ENCODE measurements at regions not wholly inside any gene's neighbourhood (a gene's known extent, or its start where the extent isn't known, plus 50 kb on each side); places are given as distances from the start of the nearest gene placed in this dataset.
A peak's percentile ranks its signal among the peaks of the same experiment; 100 is the strongest.
"Not testable (repeated sequence)": the region's sequence is repeated elsewhere in the genome, so short reads cannot be mapped to it uniquely, and the experiment has no call there.

GRCh38 chr13:74278901-74279300 is 144.7 kb upstream of the KLF12 start:
- no peaks in the 10 kb centered on the region for H3K27me3 ChIP-seq (ENCODE audit: control insufficient read depth in 3 of 3, insufficient read depth in 3 of 3, low read length in 3 of 3)
- H3K9me3 ChIP-seq (ENCODE audit: control insufficient read depth in 2 of 2, insufficient read depth in 1 of 2, low read depth in 1 of 2, low read length in 1 of 2): no peaks in the 10 kb centered on the region
- no peaks in the 10 kb centered on the region for H3K36me3 ChIP-seq (ENCODE audit: control insufficient read depth in 3 of 3, insufficient read depth in 2 of 3, low read depth in 1 of 3, low read length in 3 of 3)
- FAIRE-seq (no peak), DNase-seq (no peak)
- WGBS, 3 donors: 87 to 97% (median 95%) methylated on average over 2 of the region's 2 CpGs
- H3K4me3 ChIP-seq (ENCODE audit: low read depth in 1 of 3, low read length in 3 of 3): no peak overlapping the region
- H3K27ac ChIP-seq (ENCODE audit: low read depth in 1 of 3, low read length in 2 of 3): no peak overlapping the region
- H3K4me1 ChIP-seq (ENCODE audit: control insufficient read depth in 3 of 3, insufficient read depth in 2 of 3, low read depth in 1 of 3, low read length in 2 of 3): no peaks in the 10 kb centered on the region

GRCh38 chr13:74274916-74275315 is 140.7 kb upstream of the KLF12 start:
- DNase-seq (no peak), FAIRE-seq (no peak)
- 76 to 93% (median 92%) methylated on average over 2 of the region's 2 CpGs for WGBS, 3 donors
- no peaks in the 10 kb centered on the region for H3K27me3 ChIP-seq (ENCODE audit: control insufficient read depth in 3 of 3, insufficient read depth in 3 of 3, low read length in 3 of 3)
- no peaks in the 10 kb centered on the region for H3K36me3 ChIP-seq (ENCODE audit: control insufficient read depth in 3 of 3, insufficient read depth in 2 of 3, low read depth in 1 of 3, low read length in 3 of 3)
- H3K9me3 ChIP-seq (ENCODE audit: control insufficient read depth in 2 of 2, insufficient read depth in 1 of 2, low read depth in 1 of 2, low read length in 1 of 2): peaks cover 0 to 10% of the 10 kb centered on the region in 2 donors
- H3K4me1 ChIP-seq (ENCODE audit: control insufficient read depth in 3 of 3, insufficient read depth in 2 of 3, low read depth in 1 of 3, low read length in 2 of 3): no peaks in the 10 kb centered on the region
- no peak overlapping the region for H3K27ac ChIP-seq (ENCODE audit: low read depth in 1 of 3, low read length in 2 of 3)
- no peak overlapping the region for H3K4me3 ChIP-seq (ENCODE audit: low read depth in 1 of 3, low read length in 3 of 3)

GRCh38 chr13:74273581-74273980 is 139.4 kb upstream of the KLF12 start:
- DNase-seq (no peak), FAIRE-seq (no peak)
- Histone ChIP-seq H3K9me3 (ENCODE audit: control insufficient read depth in 2 of 2, insufficient read depth in 1 of 2, low read depth in 1 of 2, low read length in 1 of 2) (peaks cover 0 to 10% of the 10 kb centered on the region in 2 donors), H3K4me3 (ENCODE audit: low read depth in 1 of 3, low read length in 3 of 3) (no peak overlapping the region), H3K27me3 (ENCODE audit: control insufficient read depth in 3 of 3, insufficient read depth in 3 of 3, low read length in 3 of 3) (no peaks in the 10 kb centered on the region), H3K27ac (ENCODE audit: low read depth in 1 of 3, low read length in 2 of 3) (no peak overlapping the region), H3K4me1 (ENCODE audit: control insufficient read depth in 3 of 3, insufficient read depth in 2 of 3, low read depth in 1 of 3, low read length in 2 of 3) (no peaks in the 10 kb centered on the region), H3K36me3 (ENCODE audit: control insufficient read depth in 3 of 3, insufficient read depth in 2 of 3, low read depth in 1 of 3, low read length in 3 of 3) (no peaks in the 10 kb centered on the region)
- WGBS, 3 donors: 77 to 95% (median 90%) methylated on average over 1 of the region's 1 CpG

- WGBS, 3 donors: 46 to 70% (median 63%) methylated on average over 1 of the region's 1 CpG
- H3K27me3 ChIP-seq (ENCODE audit: control insufficient read depth in 3 of 3, insufficient read depth in 3 of 3, low read length in 3 of 3): no peaks in the 10 kb centered on the region
- FAIRE-seq: no peak
Measured at GRCh38 chr13:74272826-74273225, 138.6 kb upstream of the KLF12 start.

GRCh38 chr13:74270018-74270417 is 135.8 kb upstream of the KLF12 start:
- H3K4me1 ChIP-seq (ENCODE audit: control insufficient read depth in 3 of 3, insufficient read depth in 2 of 3, low read depth in 1 of 3, low read length in 2 of 3): no peaks in the 10 kb centered on the region
- no peaks in the 10 kb centered on the region for H3K27me3 ChIP-seq (ENCODE audit: control insufficient read depth in 3 of 3, insufficient read depth in 3 of 3, low read length in 3 of 3)
- H3K4me3 ChIP-seq (ENCODE audit: low read depth in 1 of 3, low read length in 3 of 3): no peak overlapping the region
- DNase-seq (peak in 1 of 2 donors; percentile 15), FAIRE-seq (no peak)
- H3K36me3 ChIP-seq (ENCODE audit: control insufficient read depth in 3 of 3, insufficient read depth in 2 of 3, low read depth in 1 of 3, low read length in 3 of 3): no peaks in the 10 kb centered on the region
- no peak overlapping the region for H3K27ac ChIP-seq (ENCODE audit: low read depth in 1 of 3, low read length in 2 of 3)
- peaks cover 0 to 18% of the 10 kb centered on the region in 2 donors for H3K9me3 ChIP-seq (ENCODE audit: control insufficient read depth in 2 of 2, insufficient read depth in 1 of 2, low read depth in 1 of 2, low read length in 1 of 2)
- 0 to 34% (median 18%) methylated on average over 1 of the region's 1 CpG for WGBS, 3 donors

More at GRCh38 chr13:74272826-74273225, 138.6 kb upstream of the KLF12 start:
- H3K9me3 ChIP-seq (ENCODE audit: control insufficient read depth in 2 of 2, insufficient read depth in 1 of 2, low read depth in 1 of 2, low read length in 1 of 2): peaks cover 0 to 10% of the 10 kb centered on the region in 2 donors
- no peak overlapping the region for H3K4me3 ChIP-seq (ENCODE audit: low read depth in 1 of 3, low read length in 3 of 3)
- DNase-seq: no peak
- no peaks in the 10 kb centered on the region for H3K4me1 ChIP-seq (ENCODE audit: control insufficient read depth in 3 of 3, insufficient read depth in 2 of 3, low read depth in 1 of 3, low read length in 2 of 3)
- no peak overlapping the region for H3K27ac ChIP-seq (ENCODE audit: low read depth in 1 of 3, low read length in 2 of 3)
- H3K36me3 ChIP-seq (ENCODE audit: control insufficient read depth in 3 of 3, insufficient read depth in 2 of 3, low read depth in 1 of 3, low read length in 3 of 3): no peaks in the 10 kb centered on the region

GRCh38 chr13:74266861-74267260 is 132.7 kb upstream of the KLF12 start:
- WGBS, 3 donors: 80 to 91% (median 81%) methylated on average over 1 of the region's 1 CpG

GRCh38 chr13:74266309-74266708 is 132.1 kb upstream of the KLF12 start:
- Histone ChIP-seq H3K27me3 (ENCODE audit: control insufficient read depth in 3 of 3, insufficient read depth in 3 of 3, low read length in 3 of 3) (no peaks in the 10 kb centered on the region), H3K27ac (ENCODE audit: low read depth in 1 of 3, low read length in 2 of 3) (no peak overlapping the region), H3K36me3 (ENCODE audit: control insufficient read depth in 3 of 3, insufficient read depth in 2 of 3, low read depth in 1 of 3, low read length in 3 of 3) (no peaks in the 10 kb centered on the region), H3K4me3 (ENCODE audit: low read depth in 1 of 3, low read length in 3 of 3) (no peak overlapping the region), H3K9me3 (ENCODE audit: control insufficient read depth in 2 of 2, insufficient read depth in 1 of 2, low read depth in 1 of 2, low read length in 1 of 2) (peaks cover 0 to 17% of the 10 kb centered on the region in 2 donors), H3K4me1 (ENCODE audit: control insufficient read depth in 3 of 3, insufficient read depth in 2 of 3, low read depth in 1 of 3, low read length in 2 of 3) (no peaks in the 10 kb centered on the region)
- no peak for FAIRE-seq
- DNase-seq: no peak
- 65 to 77% (median 73%) methylated on average over 3 of the region's 3 CpGs for WGBS, 3 donors

More at GRCh38 chr13:74266861-74267260, 132.7 kb upstream of the KLF12 start:
- no peaks in the 10 kb centered on the region for H3K4me1 ChIP-seq (ENCODE audit: control insufficient read depth in 3 of 3, insufficient read depth in 2 of 3, low read depth in 1 of 3, low read length in 2 of 3)
- no peaks in the 10 kb centered on the region for H3K27me3 ChIP-seq (ENCODE audit: control insufficient read depth in 3 of 3, insufficient read depth in 3 of 3, low read length in 3 of 3)
- DNase-seq (no peak), FAIRE-seq (no peak)
- no peak overlapping the region for H3K27ac ChIP-seq (ENCODE audit: low read depth in 1 of 3, low read length in 2 of 3)
- H3K36me3 ChIP-seq (ENCODE audit: control insufficient read depth in 3 of 3, insufficient read depth in 2 of 3, low read depth in 1 of 3, low read length in 3 of 3): no peaks in the 10 kb centered on the region
- H3K9me3 ChIP-seq (ENCODE audit: control insufficient read depth in 2 of 2, insufficient read depth in 1 of 2, low read depth in 1 of 2, low read length in 1 of 2): peaks cover 0 to 21% of the 10 kb centered on the region in 2 donors
- H3K4me3 ChIP-seq (ENCODE audit: low read depth in 1 of 3, low read length in 3 of 3): no peak overlapping the region

GRCh38 chr13:74264333-74264732 is 130.1 kb upstream of the KLF12 start:
- FAIRE-seq (no peak), DNase-seq (no peak)
- Histone ChIP-seq H3K4me1 (ENCODE audit: control insufficient read depth in 3 of 3, insufficient read depth in 2 of 3, low read depth in 1 of 3, low read length in 2 of 3) (no peaks in the 10 kb centered on the region), H3K27me3 (ENCODE audit: control insufficient read depth in 3 of 3, insufficient read depth in 3 of 3, low read length in 3 of 3) (no peaks in the 10 kb centered on the region), H3K27ac (ENCODE audit: low read depth in 1 of 3, low read length in 2 of 3) (no peak overlapping the region), H3K9me3 (ENCODE audit: control insufficient read depth in 2 of 2, insufficient read depth in 1 of 2, low read depth in 1 of 2, low read length in 1 of 2) (peaks cover 0 to 12% of the 10 kb centered on the region in 2 donors), H3K4me3 (ENCODE audit: low read depth in 1 of 3, low read length in 3 of 3) (no peak overlapping the region), H3K36me3 (ENCODE audit: control insufficient read depth in 3 of 3, insufficient read depth in 2 of 3, low read depth in 1 of 3, low read length in 3 of 3) (no peaks in the 10 kb centered on the region)

- FAIRE-seq; H3K4me1 ChIP-seq (ENCODE audit: control insufficient read depth in 3 of 3, insufficient read depth in 2 of 3, low read depth in 1 of 3, low read length in 2 of 3); H3K36me3 ChIP-seq (ENCODE audit: control insufficient read depth in 3 of 3, insufficient read depth in 2 of 3, low read depth in 1 of 3, low read length in 3 of 3); H3K9me3 ChIP-seq (ENCODE audit: control insufficient read depth in 2 of 2, insufficient read depth in 1 of 2, low read depth in 1 of 2, low read length in 1 of 2); H3K27ac ChIP-seq (ENCODE audit: low read depth in 1 of 3, low read length in 2 of 3); H3K4me3 ChIP-seq (ENCODE audit: low read depth in 1 of 3, low read length in 3 of 3); H3K27me3 ChIP-seq (ENCODE audit: control insufficient read depth in 3 of 3, insufficient read depth in 3 of 3, low read length in 3 of 3); DNase-seq: not testable (repeated sequence)
- 94 to 98% (median 97%) methylated on average over 3 of the region's 3 CpGs for WGBS, 3 donors
Measured at GRCh38 chr13:74260420-74260819, 126.2 kb upstream of the KLF12 start.
